PFSK-1 (cell line): ENCODE measurements at regions not wholly inside any gene's neighbourhood (a gene's known extent, or its start where the extent isn't known, plus 50 kb on each side); places are given as distances from the start of the nearest gene placed in this dataset.

Source experiments
- FOXP2 ChIP-seq: optimal IDR thresholded peaks from 2 replicates; pipeline ENCODE3; 2011; ENCODE audit warnings: borderline replicate concordance, control low read depth, inconsistent platforms; ENCODE audit not compliant: insufficient read depth; ENCODE audit errors: extremely low read length, extremely low read depth
- POLR2AphosphoS5 ChIP-seq: IDR thresholded peaks from 2 replicates; pipeline ENCODE4 v1.6.1; 2012; ENCODE audit warnings: low read depth, mild to moderate bottlenecking, control low read depth, low read length, moderate library complexity
- SIN3A ChIP-seq: IDR thresholded peaks from 2 replicates; pipeline ENCODE4 v1.6.1; 2012; ENCODE audit warnings: mild to moderate bottlenecking, low read length, moderate library complexity, borderline replicate concordance; ENCODE audit not compliant: insufficient read depth
- TAF1 ChIP-seq: IDR thresholded peaks from 2 replicates; pipeline ENCODE4 v1.6.1; 2012; ENCODE audit warnings: low read length, control low read depth, borderline replicate concordance; ENCODE audit not compliant: insufficient read depth
- TF ChIP-seq, protein P1 (sequence below), 2 experiments: IDR thresholded peaks; 2 replicates each; pipeline versions ENCODE4 v1.6.1 to v1.8.0; 2011 to 2012; ENCODE audit warnings: low read depth in 2 of 2, low read length in 2 of 2, control low read depth in 1 of 2, inconsistent platforms in 1 of 2, mild to moderate bottlenecking in 1 of 2, moderate library complexity in 1 of 2; ENCODE audit not compliant: insufficient read depth in 1 of 2

GRCh38 chr10:2812631-2813030 lies 254.7 kb upstream of the PFKP start:
- TF ChIP-seq FOXP2, result no peak
- no peak for TF ChIP-seq TAF1
- no peak for TF ChIP-seq SIN3A
- TF ChIP-seq POLR2AphosphoS5, result no peak
- TF ChIP-seq, protein P1, sequence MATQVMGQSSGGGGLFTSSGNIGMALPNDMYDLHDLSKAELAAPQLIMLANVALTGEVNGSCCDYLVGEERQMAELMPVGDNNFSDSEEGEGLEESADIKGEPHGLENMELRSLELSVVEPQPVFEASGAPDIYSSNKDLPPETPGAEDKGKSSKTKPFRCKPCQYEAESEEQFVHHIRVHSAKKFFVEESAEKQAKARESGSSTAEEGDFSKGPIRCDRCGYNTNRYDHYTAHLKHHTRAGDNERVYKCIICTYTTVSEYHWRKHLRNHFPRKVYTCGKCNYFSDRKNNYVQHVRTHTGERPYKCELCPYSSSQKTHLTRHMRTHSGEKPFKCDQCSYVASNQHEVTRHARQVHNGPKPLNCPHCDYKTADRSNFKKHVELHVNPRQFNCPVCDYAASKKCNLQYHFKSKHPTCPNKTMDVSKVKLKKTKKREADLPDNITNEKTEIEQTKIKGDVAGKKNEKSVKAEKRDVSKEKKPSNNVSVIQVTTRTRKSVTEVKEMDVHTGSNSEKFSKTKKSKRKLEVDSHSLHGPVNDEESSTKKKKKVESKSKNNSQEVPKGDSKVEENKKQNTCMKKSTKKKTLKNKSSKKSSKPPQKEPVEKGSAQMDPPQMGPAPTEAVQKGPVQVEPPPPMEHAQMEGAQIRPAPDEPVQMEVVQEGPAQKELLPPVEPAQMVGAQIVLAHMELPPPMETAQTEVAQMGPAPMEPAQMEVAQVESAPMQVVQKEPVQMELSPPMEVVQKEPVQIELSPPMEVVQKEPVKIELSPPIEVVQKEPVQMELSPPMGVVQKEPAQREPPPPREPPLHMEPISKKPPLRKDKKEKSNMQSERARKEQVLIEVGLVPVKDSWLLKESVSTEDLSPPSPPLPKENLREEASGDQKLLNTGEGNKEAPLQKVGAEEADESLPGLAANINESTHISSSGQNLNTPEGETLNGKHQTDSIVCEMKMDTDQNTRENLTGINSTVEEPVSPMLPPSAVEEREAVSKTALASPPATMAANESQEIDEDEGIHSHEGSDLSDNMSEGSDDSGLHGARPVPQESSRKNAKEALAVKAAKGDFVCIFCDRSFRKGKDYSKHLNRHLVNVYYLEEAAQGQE (IDR thresholded peaks at IDR 0.05; ENCODE audit: insufficient read depth in 1 of 2, low read depth in 2 of 2, low read length in 2 of 2), result no peak

- TF ChIP-seq, protein P1 (IDR thresholded peaks at IDR 0.05; ENCODE audit: insufficient read depth in 1 of 2, low read depth in 2 of 2, low read length in 2 of 2), result no peak
- TF ChIP-seq POLR2AphosphoS5 (no peak), FOXP2 (no peak), TAF1 (no peak), SIN3A (no peak)
Measured at GRCh38 chr10:2800178-2800577, 267.2 kb upstream of the PFKP start.

DNA sequence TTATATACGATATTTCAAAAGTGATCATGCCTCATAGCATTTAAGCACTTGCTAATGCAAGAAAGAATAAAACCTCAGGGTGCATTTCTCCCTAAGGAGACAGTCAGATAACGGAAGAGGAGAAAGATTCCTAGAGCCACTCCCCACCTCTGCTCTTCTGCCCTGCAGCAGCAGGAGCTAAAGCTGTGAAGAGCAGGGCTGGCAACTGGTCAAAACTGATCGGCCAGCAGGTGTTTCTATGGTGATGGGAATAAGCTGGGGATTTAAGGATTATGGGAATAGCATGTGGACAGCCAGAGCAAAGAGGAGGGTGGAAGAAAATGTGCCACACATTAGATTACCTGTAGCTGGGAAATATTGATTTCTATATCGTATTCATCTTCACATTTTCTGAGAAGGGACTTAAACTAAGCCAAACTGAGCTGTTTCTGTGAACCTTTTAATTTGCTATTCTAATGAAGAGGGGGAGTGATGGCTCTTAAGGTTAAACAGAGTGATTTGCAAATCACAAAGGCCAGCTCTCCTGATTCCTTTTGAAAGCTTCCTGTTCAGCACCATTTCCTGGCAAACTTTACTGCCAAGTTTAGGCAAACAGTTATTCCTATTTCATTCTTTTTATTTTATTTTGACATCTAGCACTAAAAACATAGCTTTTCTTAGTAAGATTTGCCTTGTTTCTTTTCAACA lies 268.9 kb upstream of the PFKP start:
- no peak for TF ChIP-seq FOXP2
- TF ChIP-seq, protein P1 (IDR thresholded peaks at IDR 0.05; ENCODE audit: insufficient read depth in 1 of 2, low read depth in 2 of 2, low read length in 2 of 2), result no peak
- no peak for TF ChIP-seq TAF1
- TF ChIP-seq POLR2AphosphoS5, result no peak
- TF ChIP-seq SIN3A, result no peak

GRCh38 chr10:2791774-2792443 lies 275.4 kb upstream of the PFKP start:
- TF ChIP-seq, protein P1 (IDR thresholded peaks at IDR 0.05; ENCODE audit: insufficient read depth in 1 of 2, low read depth in 2 of 2, low read length in 2 of 2), result no peak
- no peak for TF ChIP-seq FOXP2
- TF ChIP-seq TAF1, result no peak
- TF ChIP-seq POLR2AphosphoS5, result no peak
- TF ChIP-seq SIN3A, result no peak
